ENCODE measurements at regions not wholly inside any gene's neighbourhood (a gene's known extent, or its start where the extent isn't known, plus 50 kb on each side); places are given as distances from the start of the nearest gene placed in this dataset.

- Histone ChIP-seq H3K4me2 (ENCODE audit: control insufficient read depth, insufficient read depth) (no peak overlapping the region), H3K36me3 (ENCODE audit: control insufficient read depth in 2 of 2, insufficient read depth in 2 of 2, low read length in 1 of 2) (no peaks in the 10 kb centered on the region), H3K27ac (ENCODE audit: control insufficient read depth, insufficient read depth) (no peak overlapping the region), H2AFZ (ENCODE audit: control insufficient read depth, low read depth, low read length) (no peak overlapping the region), H3K27me3 (replicated peaks in 1 of 2; ENCODE audit: control insufficient read depth in 2 of 2, insufficient read depth in 2 of 2, low read length in 1 of 2) (peaks cover 0 to 6% of the 10 kb centered on the region in 2 experiments; a peak in 2 of 4 replicates), H3K9ac (ENCODE audit: control insufficient read depth, insufficient read depth, low read length) (no peak overlapping the region), H3K9me3 (replicated peaks; ENCODE audit: control insufficient read depth, insufficient read depth, low read length) (no peaks in the 10 kb centered on the region), H4K20me1 (ENCODE audit: control insufficient read depth, insufficient read depth) (no peaks in the 10 kb centered on the region), H3K4me1 (ENCODE audit: control insufficient read depth, insufficient read depth, low read length) (no peaks in the 10 kb centered on the region), H3K79me2 (ENCODE audit: control insufficient read depth, insufficient read depth, low read length) (no peaks in the 10 kb centered on the region), H3K4me3 (no peak overlapping the region)
- POLR2A ChIA-PET = interaction anchor here (0.5 kb wide), 1 partner anchor 245 kb away, joined by 3 read pairs; no protein-coding TSS in a partner anchor
- TF ChIP-seq CREM (IDR thresholded peaks at IDR 0.05; ENCODE audit: low read depth) = no peak
- TF ChIP-seq GATAD2B (conservative IDR thresholded peaks at IDR 0.05; ENCODE audit: low read depth) = no peak
- TF ChIP-seq, protein P1, sequence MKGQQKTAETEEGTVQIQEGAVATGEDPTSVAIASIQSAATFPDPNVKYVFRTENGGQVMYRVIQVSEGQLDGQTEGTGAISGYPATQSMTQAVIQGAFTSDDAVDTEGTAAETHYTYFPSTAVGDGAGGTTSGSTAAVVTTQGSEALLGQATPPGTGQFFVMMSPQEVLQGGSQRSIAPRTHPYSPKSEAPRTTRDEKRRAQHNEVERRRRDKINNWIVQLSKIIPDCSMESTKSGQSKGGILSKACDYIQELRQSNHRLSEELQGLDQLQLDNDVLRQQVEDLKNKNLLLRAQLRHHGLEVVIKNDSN (IDR thresholded peaks at IDR 0.05; ENCODE audit: borderline replicate concordance, extremely low read length, insufficient read depth, low read depth, low read length) = no peak
- TF ChIP-seq ZNF207 (IDR thresholded peaks at IDR 0.05; ENCODE audit: borderline replicate concordance) = no peak
- TF ChIP-seq CREB1 (IDR thresholded peaks at IDR 0.05; ENCODE audit: low read depth) = no peak
- no peak for TF ChIP-seq NFYB (IDR thresholded peaks at IDR 0.05; ENCODE audit: insufficient read depth, low read depth, low read length)
- no peak for TF ChIP-seq FOS (IDR thresholded peaks at IDR 0.05; ENCODE audit: borderline replicate concordance, extremely low read depth, insufficient read length)
- no peak for TF ChIP-seq BHLHE40 (IDR thresholded peaks at IDR 0.05; ENCODE audit: borderline replicate concordance in 1 of 2, low read depth in 2 of 2, low read length in 1 of 2)
- no peak for TF ChIP-seq ASH2L (IDR thresholded peaks at IDR 0.05; ENCODE audit: borderline replicate concordance, low read depth)
- TF ChIP-seq POU2F2 (IDR thresholded peaks at IDR 0.05; ENCODE audit: borderline replicate concordance, low read depth, low read length) = no peak
- no peak for TF ChIP-seq ZNF274 (IDR thresholded peaks at IDR 0.05; ENCODE audit: insufficient read depth, insufficient read length)
- no peak for TF ChIP-seq MYC (IDR thresholded peaks at IDR 0.05; ENCODE audit: insufficient read depth, insufficient read length, insufficient replicate concordance, low read length, severe bottlenecking)
- no peak for TF ChIP-seq TCF12 (IDR thresholded peaks at IDR 0.05; ENCODE audit: low read depth, low read length)
- TF ChIP-seq EP300 (IDR thresholded peaks at IDR 0.05; ENCODE audit: borderline replicate concordance in 1 of 2, control insufficient read depth in 1 of 2, low read depth in 2 of 2, low read length in 2 of 2) = no peak
- no peak for TF ChIP-seq RFX5 (IDR thresholded peaks at IDR 0.05; ENCODE audit: low read depth, low read length)
- TF ChIP-seq MYB (IDR thresholded peaks at IDR 0.05; ENCODE audit: borderline replicate concordance, low read depth, low read length) = no peak
- TF ChIP-seq BCLAF1 (IDR thresholded peaks at IDR 0.05) = no peak
- no TSS peak for BruUV-seq (replicated peaks)
- CTCF ChIA-PET = no interaction called here
- DNase-seq (ENCODE audit: low read depth, low spot score) = no peak
- WGBS (ENCODE audit: insufficient coverage, insufficient replicate concordance, low lambda C conversion rate, missing lambda C conversion rate) = 10% methylated on average over 10 of the region's 10 CpGs
- intact Hi-C loops (cut with micrococcal nuclease; ENCODE audit: unreplicated experiment) (no loop called here), in situ Hi-C loops (cut with MboI) (no loop called here)
- SMC1A ChIA-PET (ENCODE audit: uncharacterized antibody, unreplicated experiment) = no interaction called here
- FAIRE-seq = no peak
- RAD21 ChIA-PET (ENCODE audit: unreplicated experiment) = no interaction called here
- ATAC-seq = no peak
These were observed 93.7 kb upstream of the PMEPA1 start for GRCh38 chr20:57803508-57804005.

Data from GM12878 (cell line).